ENCODE measurements at regions not wholly inside any gene's neighbourhood (a gene's known extent, or its start where the extent isn't known, plus 50 kb on each side); places are given as distances from the start of the nearest gene placed in this dataset.

DNA sequence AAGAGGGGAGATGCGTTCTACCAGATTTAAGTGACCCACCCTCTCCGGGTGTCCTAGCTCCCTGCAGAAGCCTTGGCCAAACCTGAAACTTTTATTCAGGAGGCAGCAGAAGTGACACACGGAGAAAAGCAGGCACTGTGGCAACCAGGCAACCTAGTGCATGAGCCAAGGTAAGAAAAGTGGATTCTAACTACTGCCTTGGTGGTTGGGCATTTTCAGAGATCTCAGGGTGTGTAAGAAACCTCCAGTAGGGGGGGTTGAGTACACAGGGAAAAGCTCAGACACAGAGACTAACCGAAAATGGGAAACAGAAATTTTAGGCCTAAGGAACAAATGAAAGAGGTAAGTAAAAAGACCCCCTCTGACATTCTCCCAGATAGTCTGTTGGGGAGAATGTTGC is 645.7 kb downstream of the ANKRD7 start:
- no peak for TF ChIP-seq POLR2A (IDR thresholded peaks at IDR 0.05)
- TF ChIP-seq, protein P1, sequence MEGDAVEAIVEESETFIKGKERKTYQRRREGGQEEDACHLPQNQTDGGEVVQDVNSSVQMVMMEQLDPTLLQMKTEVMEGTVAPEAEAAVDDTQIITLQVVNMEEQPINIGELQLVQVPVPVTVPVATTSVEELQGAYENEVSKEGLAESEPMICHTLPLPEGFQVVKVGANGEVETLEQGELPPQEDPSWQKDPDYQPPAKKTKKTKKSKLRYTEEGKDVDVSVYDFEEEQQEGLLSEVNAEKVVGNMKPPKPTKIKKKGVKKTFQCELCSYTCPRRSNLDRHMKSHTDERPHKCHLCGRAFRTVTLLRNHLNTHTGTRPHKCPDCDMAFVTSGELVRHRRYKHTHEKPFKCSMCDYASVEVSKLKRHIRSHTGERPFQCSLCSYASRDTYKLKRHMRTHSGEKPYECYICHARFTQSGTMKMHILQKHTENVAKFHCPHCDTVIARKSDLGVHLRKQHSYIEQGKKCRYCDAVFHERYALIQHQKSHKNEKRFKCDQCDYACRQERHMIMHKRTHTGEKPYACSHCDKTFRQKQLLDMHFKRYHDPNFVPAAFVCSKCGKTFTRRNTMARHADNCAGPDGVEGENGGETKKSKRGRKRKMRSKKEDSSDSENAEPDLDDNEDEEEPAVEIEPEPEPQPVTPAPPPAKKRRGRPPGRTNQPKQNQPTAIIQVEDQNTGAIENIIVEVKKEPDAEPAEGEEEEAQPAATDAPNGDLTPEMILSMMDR (IDR thresholded peaks at IDR 0.05) = no peak

All from tibial nerve (tissue), 3 donors.